Adrenal gland (tissue), 5 donors: ENCODE measurements at regions not wholly inside any gene's neighbourhood (a gene's known extent, or its start where the extent isn't known, plus 50 kb on each side); places are given as distances from the start of the nearest gene placed in this dataset.

Experiments
- CTCF ChIP-seq, 6 experiments: fragments of 450-650 bp in 4 of 6; fragments of 200-600 bp in 2 of 6; sonication (generic) in 1 of 6; IDR thresholded peaks; 1 replicate in 5 of 6; 2 replicates in 1 of 6; pipeline versions ENCODE4 v1.5.1 to v1.8.0; 2016 to 2021; ENCODE audit warnings: antibody characterized with exemption in 6 of 6, mild to moderate bottlenecking in 2 of 6, moderate library complexity in 1 of 6
- POLR2A ChIP-seq, 2 donors: fragments of 450-650 bp; IDR thresholded peaks; one replicate each; pipeline ENCODE4 v1.6.1; 2017; ENCODE audit warnings: antibody characterized with exemption in 2 of 2, mild to moderate bottlenecking in 2 of 2, moderate library complexity in 1 of 2
- donor health status: DM: no; HTN: no; CAD: no.

GRCh38 chr11:11122749-11123148 lies 230.3 kb downstream of the CSNK2A3 start:
- TF ChIP-seq POLR2A (IDR thresholded peaks at IDR 0.05) (no peak), CTCF (IDR thresholded peaks at IDR 0.05) (no peak)
